HG03575 (cell line): ENCODE measurements at regions not wholly inside any gene's neighbourhood (a gene's known extent, or its start where the extent isn't known, plus 50 kb on each side); places are given as distances from the start of the nearest gene placed in this dataset.
"Not testable (repeated sequence)": the region's sequence is repeated elsewhere in the genome, so short reads cannot be mapped to it uniquely, and the experiment has no call there.

Experiments used
- ATAC-seq: cut with Tn5 transposase; IDR thresholded peaks from one replicate; pipeline ENCODE4 v1.9.1; 2021; ENCODE audit not compliant: unreplicated experiment, insufficient number of reproducible peaks, low FRiP score; ENCODE audit errors: extremely low read depth

DNA sequence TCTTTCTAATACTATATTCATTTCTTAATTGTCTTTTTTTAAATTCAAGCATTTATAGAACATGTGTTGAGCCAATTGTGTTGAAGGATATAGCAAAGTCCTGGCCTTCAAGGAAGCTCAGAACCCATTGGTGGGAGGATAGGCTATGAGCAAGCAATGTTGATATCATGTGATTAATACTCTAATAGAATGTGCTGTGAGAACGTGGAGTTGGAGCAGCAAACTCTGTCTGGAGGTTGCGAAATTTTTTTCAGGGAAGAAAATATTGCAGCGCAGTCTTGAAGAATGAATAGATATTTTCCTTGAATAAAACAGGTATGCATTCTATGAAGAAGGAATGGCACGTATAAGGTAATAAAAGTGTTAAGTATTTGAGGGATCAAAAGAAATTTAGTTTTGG, 229.2 kb upstream of the KCNK2 start:
- no peak for ATAC-seq

DNA sequence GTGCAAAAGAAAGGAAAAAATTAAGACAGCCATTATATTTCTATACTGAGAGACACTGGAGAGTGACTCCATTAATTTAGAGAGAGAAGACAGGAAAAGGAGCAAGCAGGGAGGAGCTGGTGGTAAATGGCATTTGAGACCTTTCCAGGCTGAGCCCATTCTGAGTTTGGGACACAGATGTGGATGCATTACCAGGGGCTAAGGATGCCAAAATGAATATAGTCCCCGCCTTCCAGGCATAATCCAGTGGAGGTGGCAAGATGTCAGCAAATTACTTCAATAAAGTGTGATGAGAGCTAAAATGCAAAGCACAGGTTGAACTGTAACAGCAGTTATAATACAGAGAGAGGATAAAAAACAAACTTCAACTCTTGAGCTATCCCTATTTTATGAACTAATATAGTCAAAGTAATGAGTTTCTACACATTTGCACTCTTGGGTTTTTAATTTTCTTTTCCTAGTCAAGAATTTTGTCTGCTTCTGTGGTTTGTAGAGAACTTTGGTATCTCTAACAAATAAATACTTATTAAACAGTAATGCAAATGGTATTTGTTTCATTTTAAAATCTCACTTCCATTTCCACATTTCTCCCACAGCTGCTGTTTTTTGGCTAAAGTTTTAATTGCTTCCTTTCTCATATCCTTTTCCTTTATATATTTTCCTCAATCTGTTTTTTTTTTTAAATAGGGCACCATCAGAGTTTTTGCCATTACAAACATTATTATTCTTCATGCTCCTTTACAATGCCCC, 228.2 kb upstream of the KCNK2 start:
- no peak for ATAC-seq

DNA sequence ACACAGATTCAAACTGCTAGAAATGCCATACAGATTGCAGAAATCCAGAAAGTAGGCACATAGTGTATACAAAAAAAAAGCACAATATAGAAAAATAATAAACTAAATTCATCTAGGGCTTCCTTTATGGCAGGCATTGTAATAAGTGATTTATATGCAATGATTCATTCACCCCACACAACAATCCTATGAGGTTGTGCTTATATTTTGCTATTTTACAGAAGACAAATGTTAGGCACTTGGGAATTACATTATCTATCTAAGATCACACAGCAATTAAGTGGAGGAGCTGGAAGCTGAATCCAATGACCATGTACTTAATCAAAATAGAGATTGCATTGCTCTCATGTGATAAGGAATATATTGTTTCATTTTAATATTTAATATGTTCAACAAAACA, 225.7 kb upstream of the KCNK2 start:
- no peak for ATAC-seq

DNA sequence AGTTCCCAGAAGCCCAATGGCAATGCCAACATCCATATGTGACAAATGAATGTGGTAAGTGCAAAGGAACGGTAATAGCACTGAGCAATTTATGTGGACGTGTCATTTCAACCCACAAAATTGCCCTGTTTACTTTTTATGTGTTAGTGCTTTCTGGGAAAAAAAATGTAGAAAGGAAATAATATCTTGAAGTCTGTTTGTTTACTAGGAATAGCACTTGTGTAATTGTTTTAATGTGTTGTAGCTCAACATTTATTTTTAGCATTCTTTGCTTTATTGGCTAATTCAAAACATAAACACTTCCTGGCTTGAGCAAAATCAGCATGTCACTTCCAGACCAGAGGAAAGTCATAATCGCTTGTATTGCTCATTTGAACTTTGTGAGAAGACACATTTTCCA, 224.8 kb upstream of the KCNK2 start:
- no peak for ATAC-seq

GRCh38 chr1:214859647-214860046, 222.9 kb upstream of the KCNK2 start:
- no peak for ATAC-seq

DNA sequence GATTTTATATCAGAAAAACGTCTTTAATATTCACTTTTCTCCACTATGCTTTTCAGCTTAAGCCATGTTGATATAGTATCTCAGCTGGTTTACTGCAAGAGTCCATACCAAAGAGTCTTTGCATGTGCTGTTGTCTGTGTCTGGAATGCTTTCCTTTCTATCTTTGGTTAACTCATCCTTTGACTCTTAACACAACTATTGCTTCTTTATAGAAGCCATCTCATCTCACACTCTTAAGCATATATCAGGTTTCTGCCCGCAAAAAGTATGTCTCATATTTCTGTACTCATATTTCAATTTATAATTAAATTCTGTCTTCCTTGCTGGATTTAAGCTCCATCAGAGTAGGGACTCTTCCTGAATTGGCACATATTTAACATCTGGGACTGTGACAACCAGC, 220.9 kb upstream of the KCNK2 start:
- ATAC-seq = no peak

- no peak for ATAC-seq
Measured at GRCh38 chr1:214862421-214862820, 220.1 kb upstream of the KCNK2 start.

DNA sequence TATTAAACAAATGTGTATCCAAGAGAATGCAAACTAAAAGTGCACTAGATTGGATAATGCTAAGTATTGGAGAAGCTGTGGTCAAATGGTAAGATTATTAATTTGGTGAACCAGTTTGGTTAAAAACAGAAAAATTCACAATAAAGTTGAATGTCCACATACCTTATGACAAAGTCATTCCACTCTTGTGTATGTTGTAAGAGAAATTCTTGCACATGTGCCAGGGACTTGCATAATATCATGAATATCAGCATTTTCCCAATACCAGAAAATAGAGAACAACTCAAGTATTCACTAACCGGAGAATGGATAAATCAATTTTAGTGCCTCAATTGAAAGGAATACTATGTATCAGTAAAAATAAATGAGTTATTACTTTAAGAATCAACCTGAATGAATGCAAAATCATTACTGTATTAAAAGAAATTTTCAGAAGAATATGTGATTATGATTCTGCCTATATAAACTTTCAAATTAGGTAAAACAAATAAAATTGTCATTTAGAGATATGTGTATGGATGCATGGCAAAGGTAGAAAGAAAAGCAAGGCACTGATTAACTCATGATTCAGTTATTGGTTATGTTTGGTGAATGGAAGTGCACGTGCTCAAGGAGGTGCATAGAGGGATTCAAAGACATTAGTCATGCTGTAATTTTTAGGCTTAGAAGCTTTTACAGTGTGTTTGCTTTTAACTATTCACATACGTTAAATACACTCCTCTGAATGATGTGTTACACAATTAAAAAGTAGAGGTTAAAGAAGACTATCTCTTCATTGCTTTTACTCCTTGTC, 217.4 kb upstream of the KCNK2 start:
- ATAC-seq = no peak

DNA sequence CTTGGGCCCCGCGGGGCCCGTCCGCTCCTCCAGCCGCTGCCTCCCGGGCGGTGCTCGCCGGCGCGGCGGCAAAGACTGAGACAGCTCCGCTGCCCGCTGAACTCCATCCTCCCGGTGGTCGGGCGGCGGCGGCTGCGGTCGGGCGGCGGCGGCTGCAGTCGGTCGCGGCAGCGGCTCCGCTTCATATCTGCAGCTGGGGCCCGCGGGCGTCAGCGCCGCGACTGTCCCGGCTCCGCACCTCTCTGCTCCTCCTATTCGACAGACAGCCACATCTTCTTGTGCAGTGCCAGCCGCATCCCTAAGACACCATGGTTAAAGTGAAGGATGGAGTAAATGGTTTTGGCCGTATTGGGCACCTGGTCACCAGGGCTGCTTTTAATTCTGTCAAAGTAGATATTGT, 212.1 kb upstream of the KCNK2 start:
- ATAC-seq = not testable (repeated sequence)

GRCh38 chr1:214880956-214881355, 201.6 kb upstream of the KCNK2 start:
- no peak for ATAC-seq

- ATAC-seq = no peak
Measured at GRCh38 chr1:214882616-214883015, 199.9 kb upstream of the KCNK2 start.

GRCh38 chr1:214895011-214895600, 187.4 kb upstream of the KCNK2 start:
- ATAC-seq = no peak

- no peak for ATAC-seq
Measured at GRCh38 chr1:214896921-214897320, 185.6 kb upstream of the KCNK2 start.

DNA sequence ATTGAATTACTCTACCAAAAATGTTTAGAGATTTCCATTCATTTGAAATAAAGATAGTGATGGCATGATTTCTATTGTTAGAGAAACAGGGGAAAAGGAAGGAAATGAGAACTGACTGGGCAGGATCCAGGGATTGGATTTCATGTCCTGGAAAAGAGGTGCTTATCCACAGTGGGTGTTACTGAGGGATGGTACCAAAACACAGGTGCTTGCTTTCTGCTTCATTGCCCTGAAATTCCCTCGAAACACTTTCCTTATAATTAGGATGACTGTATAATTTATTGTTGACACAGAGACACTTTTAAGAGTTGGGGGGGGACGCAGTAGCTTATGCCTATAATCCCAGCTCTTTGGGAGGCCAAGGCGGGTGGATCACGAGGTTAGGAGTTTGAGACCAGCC, 185.0 kb upstream of the KCNK2 start:
- ATAC-seq = no peak

- no peak for ATAC-seq
Measured at GRCh38 chr1:214898161-214898560, 184.4 kb upstream of the KCNK2 start.

- ATAC-seq = no peak
Measured at GRCh38 chr1:214898718-214899117, 183.8 kb upstream of the KCNK2 start.

- no peak for ATAC-seq
Measured at GRCh38 chr1:214899908-214900460, 182.6 kb upstream of the KCNK2 start.

- no peak for ATAC-seq
Measured at GRCh38 chr1:214900590-214900989, 181.9 kb upstream of the KCNK2 start.

GRCh38 chr1:214901718-214902117, 180.8 kb upstream of the KCNK2 start:
- no peak for ATAC-seq
